ENCODE measurements at regions not wholly inside any gene's neighbourhood (a gene's known extent, or its start where the extent isn't known, plus 50 kb on each side); places are given as distances from the start of the nearest gene placed in this dataset.

DNA sequence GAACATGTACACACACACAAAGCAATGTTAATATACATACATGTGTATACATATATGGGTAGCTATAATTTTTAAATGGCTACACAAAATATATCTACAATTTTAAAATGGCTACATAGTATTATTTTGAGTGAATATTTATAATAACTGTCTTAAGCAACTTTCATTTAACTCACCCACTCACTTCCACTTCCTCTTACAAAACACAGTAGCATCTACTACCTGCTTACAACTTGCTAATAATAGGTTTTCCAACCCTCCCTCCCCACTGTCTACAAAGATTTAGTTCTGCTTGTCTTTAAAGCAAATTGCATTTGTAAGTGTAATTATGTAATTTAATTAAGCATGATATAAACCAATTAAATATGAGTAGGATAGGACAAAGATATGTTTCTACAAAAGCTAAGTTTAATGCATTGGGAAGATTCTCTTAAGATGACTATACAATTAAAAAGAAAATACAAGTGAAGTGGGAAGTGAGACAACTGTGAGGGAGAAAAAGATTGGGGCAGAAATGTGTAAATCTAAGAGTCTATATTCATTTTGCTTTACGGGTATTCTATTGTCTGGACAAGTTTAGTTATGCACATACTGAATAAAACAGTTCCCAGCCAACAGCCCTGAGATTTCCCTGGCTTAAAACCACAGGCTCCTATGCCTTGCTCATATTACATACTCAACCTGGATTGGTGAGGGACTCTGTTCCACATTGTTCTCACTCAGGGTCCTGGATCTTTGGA is 583.1 kb downstream of the EFNB2 start:
- no peak for DNase-seq (ENCODE audit: low read depth in 2 of 3, low spot score in 2 of 3)

DNA sequence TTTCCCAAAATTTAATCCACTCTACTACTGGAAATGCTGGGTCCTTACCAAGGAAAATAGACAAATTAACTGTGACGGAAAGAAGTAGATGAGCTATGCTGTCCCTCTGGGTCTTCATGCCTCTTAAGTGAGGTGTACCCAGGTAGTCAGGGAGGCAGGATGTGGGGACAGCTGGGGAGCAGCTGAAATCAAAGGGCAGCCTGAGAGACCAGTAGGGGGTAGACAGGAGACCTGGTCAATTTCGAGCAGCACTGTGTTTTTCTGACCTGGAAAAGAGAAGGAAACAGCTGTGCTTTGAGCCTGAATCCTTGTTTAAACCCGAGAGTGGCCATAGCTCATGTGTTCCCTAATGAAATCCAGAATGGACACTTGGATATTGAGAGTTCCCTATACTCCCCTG is 587.3 kb downstream of the EFNB2 start:
- DNase-seq (ENCODE audit: low read depth in 2 of 3, low spot score in 2 of 3) = no peak

- no peak for DNase-seq (ENCODE audit: low read depth in 2 of 3, low spot score in 2 of 3)
Measured at GRCh38 chr13:105940882-105941281, 594.6 kb downstream of the EFNB2 start.

GRCh38 chr13:105937451-105937850 is 598.0 kb downstream of the EFNB2 start:
- no peak for DNase-seq (ENCODE audit: low read depth in 2 of 3, low spot score in 2 of 3)

GRCh38 chr13:105936816-105937215 is 598.6 kb downstream of the EFNB2 start:
- no peak for DNase-seq (ENCODE audit: low read depth in 2 of 3, low spot score in 2 of 3)

GRCh38 chr13:105929505-105929904 is 606.0 kb downstream of the EFNB2 start:
- no peak for DNase-seq (ENCODE audit: low read depth in 2 of 3, low spot score in 2 of 3)

DNA sequence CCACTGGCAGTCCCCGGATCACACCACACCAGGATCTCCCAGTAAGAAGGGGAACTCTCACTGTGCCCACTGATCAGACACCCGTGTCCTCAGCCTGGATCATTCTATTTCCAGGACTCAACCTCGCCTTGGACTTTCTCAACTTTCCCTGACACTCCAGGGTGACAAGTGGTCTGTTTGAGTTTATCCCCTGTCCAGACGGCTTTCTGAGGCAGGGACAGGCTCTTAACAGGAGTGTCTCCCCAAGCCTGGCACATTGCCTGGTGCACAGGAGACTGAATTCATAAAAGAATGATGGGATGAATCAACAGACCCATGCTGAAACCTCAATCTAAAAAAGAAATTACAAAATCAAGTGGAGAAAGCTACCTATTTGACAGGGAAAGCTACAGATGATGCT is 606.6 kb downstream of the EFNB2 start:
- DNase-seq (ENCODE audit: low read depth in 2 of 3, low spot score in 2 of 3) = no peak

GRCh38 chr13:105928048-105928447 is 607.4 kb downstream of the EFNB2 start:
- DNase-seq (ENCODE audit: low read depth in 2 of 3, low spot score in 2 of 3) = no peak

DNA sequence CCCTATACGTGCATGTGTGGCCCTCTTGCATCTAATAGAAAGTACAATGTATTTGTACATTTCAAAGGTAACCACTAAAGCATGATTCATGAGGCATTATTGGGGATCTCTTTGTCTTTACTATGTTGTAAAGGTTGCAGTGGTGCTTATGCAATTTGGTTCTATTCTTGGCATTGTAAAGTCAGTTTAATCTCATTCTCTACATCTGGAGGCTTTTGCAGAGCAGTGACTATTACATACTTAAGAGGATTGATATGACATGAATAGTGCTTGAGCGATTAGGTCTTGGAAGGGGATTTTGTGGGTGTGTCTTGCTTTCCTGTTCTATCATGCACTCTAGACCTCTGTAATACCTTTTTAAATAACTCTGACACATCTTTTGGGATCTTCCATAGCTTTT is 610.0 kb downstream of the EFNB2 start:
- DNase-seq (ENCODE audit: low read depth in 2 of 3, low spot score in 2 of 3) = no peak

DNA sequence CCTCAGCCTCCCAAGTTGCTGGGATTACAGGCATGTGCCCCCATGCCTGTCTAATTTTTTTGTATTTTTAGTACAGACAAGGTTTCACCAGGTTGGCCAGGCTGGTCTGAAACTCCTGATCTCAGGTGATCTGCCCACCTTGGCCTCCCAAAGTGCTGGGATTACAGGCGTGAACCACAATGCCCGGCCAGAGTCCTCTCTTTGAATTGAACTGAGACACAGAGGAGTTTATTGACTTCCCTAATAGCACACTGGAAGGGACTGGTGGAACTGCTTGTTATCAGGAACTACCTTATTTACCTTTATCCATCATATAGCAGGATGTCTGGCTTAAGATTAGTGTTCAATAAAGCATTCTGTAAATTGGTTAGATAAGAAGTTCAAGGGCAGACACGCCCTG is 613.8 kb downstream of the EFNB2 start:
- DNase-seq (ENCODE audit: low read depth in 2 of 3, low spot score in 2 of 3) = no peak

DNA sequence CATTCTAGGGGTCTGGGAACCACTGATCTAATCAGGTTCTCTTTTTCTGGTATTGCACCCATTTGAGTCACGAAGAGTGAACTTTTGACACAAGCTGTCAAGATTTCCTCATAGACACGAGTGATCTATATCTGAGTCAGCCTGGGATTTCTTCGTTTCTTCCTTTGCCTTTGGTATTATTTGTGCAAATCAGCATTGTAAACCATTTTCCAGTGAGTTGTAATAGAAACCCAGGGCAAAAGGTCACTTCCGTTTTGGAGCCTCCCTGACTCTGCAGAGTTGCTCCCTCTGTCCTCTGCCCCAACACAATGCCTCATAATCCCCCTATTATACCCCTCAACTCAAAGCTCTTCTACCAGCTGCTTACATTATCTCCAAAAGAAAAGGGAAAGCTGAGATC is 615.1 kb downstream of the EFNB2 start:
- no peak for DNase-seq (ENCODE audit: low read depth in 2 of 3, low spot score in 2 of 3)

DNA sequence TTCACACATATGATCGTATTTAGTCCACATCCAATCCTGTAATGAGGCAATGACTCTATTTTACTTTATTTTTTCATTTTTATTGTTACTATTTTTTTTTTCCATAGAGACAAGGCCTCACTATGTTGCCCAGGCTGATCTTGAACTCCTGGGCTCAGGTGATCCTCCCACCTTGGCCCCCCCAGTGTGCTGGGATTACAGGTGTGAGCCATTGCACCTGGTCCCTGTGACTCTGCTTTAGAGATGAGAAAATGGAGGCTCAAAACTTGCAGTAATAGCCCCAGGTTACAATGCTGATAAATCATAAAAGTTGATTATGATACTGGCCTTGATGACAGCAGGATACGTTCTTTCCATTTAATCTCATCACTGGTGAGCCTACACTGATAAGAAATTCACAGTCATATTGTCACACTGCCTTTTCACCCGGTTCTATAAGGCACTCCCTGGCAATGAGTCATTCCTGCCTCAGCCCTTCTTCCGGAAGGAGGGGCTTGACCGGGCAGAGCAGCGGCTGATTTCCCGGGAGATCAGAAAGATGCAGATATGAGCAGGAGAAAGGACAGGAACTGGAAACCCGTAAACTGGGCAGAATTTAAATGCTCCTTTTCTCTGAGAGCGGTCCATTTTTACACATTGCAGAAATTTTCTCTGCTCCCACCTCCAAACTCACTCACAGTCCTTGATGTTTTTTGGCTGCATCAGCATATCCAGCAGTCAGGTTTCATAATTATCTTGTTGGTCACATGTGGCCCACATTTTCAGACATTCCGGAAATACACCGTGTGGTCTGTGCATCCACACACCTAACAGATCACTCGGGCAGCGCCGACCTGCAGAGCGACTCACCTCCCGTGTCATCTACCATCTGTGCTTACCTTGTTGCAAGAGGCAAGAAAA is 616.4 kb downstream of the EFNB2 start:
- no peak for DNase-seq (ENCODE audit: low read depth in 2 of 3, low spot score in 2 of 3)

DNA sequence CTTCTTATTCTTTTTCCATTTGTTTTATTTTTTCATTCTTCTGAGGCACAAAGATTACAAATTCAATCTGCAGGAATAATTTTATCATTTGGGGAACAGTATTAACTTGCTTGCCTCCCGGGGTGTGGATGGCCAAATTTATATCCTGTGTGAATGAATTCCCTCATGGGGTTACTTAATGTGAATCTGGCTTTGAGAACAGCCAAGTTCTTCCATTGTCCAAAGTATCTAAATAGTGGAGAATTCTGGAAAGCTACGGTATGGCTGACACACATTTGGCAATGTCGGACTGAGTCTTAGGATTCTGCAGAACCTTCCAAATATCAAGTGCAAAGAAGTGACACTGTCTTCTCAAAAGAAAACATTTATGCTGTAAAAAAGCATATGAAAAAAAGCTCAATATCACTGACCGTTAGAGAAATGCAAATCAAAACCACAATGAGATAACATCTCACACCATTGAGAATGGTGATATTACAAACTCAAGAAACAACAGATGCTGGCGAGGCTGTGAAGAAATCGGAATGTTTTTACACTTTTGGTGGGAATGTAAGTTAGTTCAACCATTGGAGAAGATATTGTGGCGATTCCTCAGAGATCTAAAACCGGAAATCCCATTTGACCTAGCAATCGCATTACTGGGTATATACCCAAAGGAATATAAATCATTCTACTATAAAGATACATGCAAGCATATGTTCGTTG is 620.2 kb downstream of the EFNB2 start:
- no peak for DNase-seq (ENCODE audit: low read depth in 2 of 3, low spot score in 2 of 3)

DNA sequence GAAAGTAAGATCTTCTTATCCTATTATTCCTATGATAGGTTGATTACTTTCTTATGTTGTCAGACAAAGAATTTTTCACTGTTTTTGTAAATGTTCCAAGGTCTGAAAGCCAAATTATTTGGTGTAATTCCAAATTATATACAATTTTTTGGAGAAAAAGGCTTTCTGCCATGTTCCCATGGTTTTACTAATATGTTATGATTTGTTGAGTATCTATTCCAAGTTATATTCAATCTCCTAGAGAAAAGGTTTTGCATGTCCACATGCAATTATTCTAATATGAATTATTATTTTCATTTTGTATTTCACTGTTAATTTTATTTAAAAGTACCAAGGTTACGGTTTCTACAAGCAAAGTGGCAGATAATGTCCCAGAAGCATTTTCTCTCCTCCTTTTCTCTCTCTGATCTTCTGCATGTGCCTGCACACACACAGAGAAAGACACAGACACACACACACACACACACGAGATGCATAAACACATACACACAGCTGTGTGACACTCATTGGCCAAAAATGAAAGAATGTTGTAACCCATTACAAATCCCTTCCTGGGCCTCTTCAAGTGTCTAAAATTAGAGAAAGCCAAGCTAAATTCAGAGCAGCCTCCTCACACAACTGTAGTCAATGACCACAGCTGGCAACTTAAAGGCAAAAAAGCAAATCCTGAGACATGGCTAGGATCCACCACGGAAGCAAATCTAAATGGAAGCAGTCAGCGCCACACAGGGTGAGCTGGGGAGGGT is 621.0 kb downstream of the EFNB2 start:
- DNase-seq (ENCODE audit: low read depth in 2 of 3, low spot score in 2 of 3) = no peak

DNA sequence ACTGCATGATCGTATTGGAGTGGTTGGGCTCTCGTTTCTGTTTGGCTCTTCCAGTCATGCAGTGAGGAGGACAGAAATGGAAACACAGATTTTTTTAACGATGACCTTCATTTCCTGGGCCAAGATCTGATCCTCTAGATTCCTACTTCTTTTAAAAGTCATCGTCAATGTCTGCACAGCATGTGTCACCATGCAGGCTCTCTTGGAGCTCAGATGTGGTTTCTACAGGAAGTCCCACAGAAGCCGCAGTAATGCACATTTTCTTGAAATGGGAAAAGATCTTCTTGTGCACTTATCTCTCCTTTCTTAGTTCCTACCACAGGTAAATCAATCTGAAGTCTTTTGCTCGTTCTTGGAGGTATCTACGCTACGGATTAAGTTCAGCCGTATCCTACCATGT is 626.9 kb downstream of the EFNB2 start:
- no peak for DNase-seq (ENCODE audit: low read depth in 2 of 3, low spot score in 2 of 3)

- no peak for DNase-seq (ENCODE audit: low read depth in 2 of 3, low spot score in 2 of 3)
Measured at GRCh38 chr13:105907319-105908019, 628.0 kb downstream of the EFNB2 start.

DNA sequence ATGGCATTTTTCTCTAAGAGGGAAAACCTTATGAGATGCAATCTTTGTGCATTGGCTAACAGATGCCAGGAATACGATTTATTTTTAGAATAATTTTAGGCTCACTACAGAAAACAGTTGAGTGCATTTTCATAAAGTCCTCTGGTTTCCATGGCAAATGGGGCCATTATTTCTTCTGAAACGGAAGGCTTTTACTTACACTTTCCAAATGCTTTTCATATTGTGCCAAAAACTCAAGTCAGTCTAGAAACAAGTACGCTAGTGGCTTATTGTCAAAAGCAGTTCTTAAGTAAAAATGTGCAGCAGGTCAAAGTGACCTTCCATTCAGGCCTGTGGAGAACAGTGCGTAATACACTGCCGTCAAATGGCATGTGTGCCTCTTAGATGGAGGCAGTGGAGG is 628.7 kb downstream of the EFNB2 start:
- DNase-seq (ENCODE audit: low read depth in 2 of 3, low spot score in 2 of 3) = no peak

GRCh38 chr13:105904034-105904742 is 631.3 kb downstream of the EFNB2 start:
- no peak for DNase-seq (ENCODE audit: low read depth in 2 of 3, low spot score in 2 of 3)

- DNase-seq (ENCODE audit: low read depth in 2 of 3, low spot score in 2 of 3) = no peak
Measured at GRCh38 chr13:105902396-105902795, 633.1 kb downstream of the EFNB2 start.

GRCh38 chr13:105897575-105897974 is 637.9 kb downstream of the EFNB2 start:
- DNase-seq (ENCODE audit: low read depth in 2 of 3, low spot score in 2 of 3) = no peak
